Calu3 (cell line): ENCODE measurements at regions not wholly inside any gene's neighbourhood (a gene's known extent, or its start where the extent isn't known, plus 50 kb on each side); places are given as distances from the start of the nearest gene placed in this dataset.

Experiments used
- BruUV-seq: library from RNA; stranded (reverse); fragments of 400-500 nt; replicated peaks from 2 replicates; lab custom pipeline; 2021; lab: Mats Ljungman, UMichigan
- CTCF ChIA-PET: fragments of 300-600 bp; sonication (Branson Sonifier 250); formaldehyde crosslinking; loops from one replicate; lab custom pipeline; 2022; ENCODE audit warnings: antibody characterized with exemption; lab: Charles Lee
- DNase-seq: peaks from one replicate; pipeline ENCODE4 v3.0.0; 2022
- H3K27ac Mint-ChIP-seq: one replicate; pipeline ENCODE4 v1.8.0; 2022; ENCODE audit warnings: mixed read lengths; ENCODE audit not compliant: unreplicated experiment
- H3K27me3 Mint-ChIP-seq: one replicate; pipeline ENCODE4 v1.8.0; 2022; ENCODE audit warnings: mixed read lengths; ENCODE audit not compliant: unreplicated experiment
- H3K36me3 Mint-ChIP-seq: one replicate; pipeline ENCODE4 v1.8.0; 2022; ENCODE audit warnings: mild to moderate bottlenecking, moderate library complexity, mixed read lengths; ENCODE audit not compliant: insufficient read depth, unreplicated experiment
- H3K4me1 Mint-ChIP-seq: one replicate; pipeline ENCODE4 v1.8.0; 2022; ENCODE audit warnings: mild to moderate bottlenecking, low read depth, mixed read lengths; ENCODE audit not compliant: unreplicated experiment
- H3K4me3 Mint-ChIP-seq: one replicate; pipeline ENCODE4 v1.8.0; 2022; ENCODE audit warnings: mild to moderate bottlenecking, low read depth, moderate library complexity, mixed read lengths; ENCODE audit not compliant: unreplicated experiment
- H3K9me3 Mint-ChIP-seq: one replicate; pipeline ENCODE4 v1.8.0; 2022; ENCODE audit warnings: low read depth, mixed read lengths; ENCODE audit not compliant: unreplicated experiment
- intact Hi-C: fragments of 100-400 bp; cut with micrococcal nuclease; formaldehyde crosslinking; loops from one replicate; pipeline ENCODE4 v1.10.0; 2022; ENCODE audit not compliant: unreplicated experiment
- TF ChIP-seq, protein P1 (sequence below): fragments of 200-600 bp; IDR thresholded peaks from one replicate; pipeline ENCODE4 v1.8.0; 2022; ENCODE audit warnings: antibody characterized with exemption; ENCODE audit not compliant: unreplicated experiment

GRCh38 chr3:80556763-80557162 lies 789.0 kb upstream of the ROBO1 start:
- intact Hi-C loops: no loop called here
- CTCF ChIA-PET: no interaction called here
- H3K4me3 Mint-ChIP-seq: no peak overlapping the region

DNA sequence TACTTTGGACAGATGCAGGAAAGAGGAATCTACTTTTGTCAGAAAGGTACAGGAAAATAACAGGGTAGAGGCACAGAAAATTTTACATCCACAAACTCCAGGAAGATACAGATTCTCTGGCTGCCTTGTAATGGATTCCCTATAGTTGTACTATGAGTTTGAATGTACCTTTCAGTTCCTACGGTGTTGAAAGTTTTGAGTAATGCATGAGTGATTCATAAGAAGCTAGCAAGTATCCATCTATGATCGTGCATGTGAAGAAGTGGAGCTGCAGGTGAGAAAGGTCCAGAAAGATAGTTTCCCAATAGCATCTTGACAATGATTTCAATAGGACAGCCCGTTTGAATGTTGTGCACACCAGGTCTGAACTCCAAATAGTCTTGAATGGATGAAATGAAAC lies 786.5 kb upstream of the ROBO1 start:
- H3K9me3 Mint-ChIP-seq: no peaks in the 10 kb centered on the region
- BruUV-seq: no TSS peak
- no peak overlapping the region for H3K27ac Mint-ChIP-seq
- no peak overlapping the region for H3K4me3 Mint-ChIP-seq
- no peak for DNase-seq
- H3K27me3 Mint-ChIP-seq: no peaks in the 10 kb centered on the region
- intact Hi-C loops: no loop called here
- TF ChIP-seq, protein P1, sequence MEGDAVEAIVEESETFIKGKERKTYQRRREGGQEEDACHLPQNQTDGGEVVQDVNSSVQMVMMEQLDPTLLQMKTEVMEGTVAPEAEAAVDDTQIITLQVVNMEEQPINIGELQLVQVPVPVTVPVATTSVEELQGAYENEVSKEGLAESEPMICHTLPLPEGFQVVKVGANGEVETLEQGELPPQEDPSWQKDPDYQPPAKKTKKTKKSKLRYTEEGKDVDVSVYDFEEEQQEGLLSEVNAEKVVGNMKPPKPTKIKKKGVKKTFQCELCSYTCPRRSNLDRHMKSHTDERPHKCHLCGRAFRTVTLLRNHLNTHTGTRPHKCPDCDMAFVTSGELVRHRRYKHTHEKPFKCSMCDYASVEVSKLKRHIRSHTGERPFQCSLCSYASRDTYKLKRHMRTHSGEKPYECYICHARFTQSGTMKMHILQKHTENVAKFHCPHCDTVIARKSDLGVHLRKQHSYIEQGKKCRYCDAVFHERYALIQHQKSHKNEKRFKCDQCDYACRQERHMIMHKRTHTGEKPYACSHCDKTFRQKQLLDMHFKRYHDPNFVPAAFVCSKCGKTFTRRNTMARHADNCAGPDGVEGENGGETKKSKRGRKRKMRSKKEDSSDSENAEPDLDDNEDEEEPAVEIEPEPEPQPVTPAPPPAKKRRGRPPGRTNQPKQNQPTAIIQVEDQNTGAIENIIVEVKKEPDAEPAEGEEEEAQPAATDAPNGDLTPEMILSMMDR: no peak
- no peaks in the 10 kb centered on the region for H3K4me1 Mint-ChIP-seq
- no peaks in the 10 kb centered on the region for H3K36me3 Mint-ChIP-seq
- CTCF ChIA-PET: no interaction called here

More at GRCh38 chr3:80556763-80557162, 789.0 kb upstream of the ROBO1 start:
- TF ChIP-seq, protein P1: no peak
- Mint-ChIP-seq H3K9me3 (no peaks in the 10 kb centered on the region), H3K27me3 (no peaks in the 10 kb centered on the region), H3K27ac (no peak overlapping the region), H3K36me3 (no peaks in the 10 kb centered on the region), H3K4me1 (no peaks in the 10 kb centered on the region)
- BruUV-seq: no TSS peak
- DNase-seq: no peak

DNA sequence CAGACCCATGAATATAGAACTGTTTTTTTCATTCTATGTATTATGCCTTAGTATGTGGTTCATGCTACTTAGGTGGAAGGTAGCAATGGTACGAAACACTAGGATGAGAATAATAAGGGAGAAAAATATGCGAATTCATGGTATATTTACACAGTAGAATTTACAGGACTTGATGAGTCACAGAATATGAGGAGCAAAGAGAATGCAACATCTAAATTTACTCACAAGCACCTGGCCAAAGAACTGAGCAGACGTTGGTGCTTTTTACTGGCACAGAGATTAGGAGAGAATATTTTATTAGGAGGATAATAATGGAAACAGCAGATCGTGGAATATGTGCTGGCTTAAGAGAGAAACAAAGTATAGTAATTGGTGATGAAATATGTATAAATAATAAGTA lies 785.4 kb upstream of the ROBO1 start:
- intact Hi-C loops: no loop called here
- TF ChIP-seq, protein P1: no peak
- no peaks in the 10 kb centered on the region for H3K36me3 Mint-ChIP-seq
- no TSS peak for BruUV-seq
- CTCF ChIA-PET: no interaction called here
- no peaks in the 10 kb centered on the region for H3K9me3 Mint-ChIP-seq
- no peaks in the 10 kb centered on the region for H3K4me1 Mint-ChIP-seq
- H3K27ac Mint-ChIP-seq: no peak overlapping the region
- H3K4me3 Mint-ChIP-seq: no peak overlapping the region
- DNase-seq: no peak
- H3K27me3 Mint-ChIP-seq: no peaks in the 10 kb centered on the region

DNA sequence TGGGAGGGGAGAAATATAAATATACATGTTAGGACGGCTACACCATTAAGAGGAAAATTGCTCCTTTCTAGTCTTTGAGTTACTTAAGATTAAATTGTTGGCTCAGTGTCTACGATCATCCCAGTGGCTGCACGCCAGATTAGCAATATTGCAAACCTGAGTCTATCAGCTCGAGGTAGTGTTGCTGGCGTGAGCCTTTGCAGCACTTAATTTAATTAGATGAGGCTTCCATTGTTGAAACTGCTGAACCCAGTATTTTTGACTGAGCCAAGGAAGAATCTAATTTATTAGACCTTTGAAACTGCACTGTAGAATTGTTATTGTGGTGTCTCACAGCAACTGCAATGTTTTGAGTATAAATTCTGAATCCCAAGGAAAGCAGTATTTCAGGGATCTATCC lies 782.4 kb upstream of the ROBO1 start:
- Mint-ChIP-seq H3K9me3 (no peaks in the 10 kb centered on the region), H3K27ac (no peak overlapping the region), H3K27me3 (no peaks in the 10 kb centered on the region), H3K4me3 (no peak overlapping the region), H3K4me1 (no peaks in the 10 kb centered on the region), H3K36me3 (no peaks in the 10 kb centered on the region)
- no TSS peak for BruUV-seq
- intact Hi-C loops: no loop called here
- TF ChIP-seq, protein P1: no peak
- CTCF ChIA-PET: no interaction called here
- DNase-seq: no peak
